SU-DHL-6 (cell line): ENCODE measurements at regions not wholly inside any gene's neighbourhood (a gene's known extent, or its start where the extent isn't known, plus 50 kb on each side); places are given as distances from the start of the nearest gene placed in this dataset.

Source experiments
- H2AFZ ChIP-seq: fragments of 200-600 bp; sonication (generic); 2 replicates; pipeline ENCODE4 v1.6.1; 2014; ENCODE audit warnings: low read depth, mild to moderate bottlenecking, moderate library complexity, mixed read lengths, antibody characterized with exemption, low read length; ENCODE audit not compliant: severe bottlenecking
- H3F3A ChIP-seq: fragments of 200-600 bp; shearing (Covaris generic); 2 replicates; pipeline ENCODE4 v1.6.0; 2016; ENCODE audit warnings: antibody characterized with exemption, mild to moderate bottlenecking; ENCODE audit not compliant: insufficient read depth
- H3K27ac ChIP-seq: fragments of 200-600 bp; sonication (generic); 2 replicates; pipeline ENCODE4 v1.5.1; 2016; ENCODE audit warnings: low read depth, mild to moderate bottlenecking, low read length, moderate library complexity, mixed read lengths
- H3K27me3 ChIP-seq: fragments of 200-600 bp; sonication (generic), shearing (Covaris generic); 2 replicates; pipeline ENCODE4 v1.6.0; 2014; ENCODE audit warnings: mild to moderate bottlenecking, low read length
- H3K36me3 ChIP-seq: fragments of 200-600 bp; sonication (generic); 2 replicates; pipeline ENCODE4 v1.6.1; 2014; ENCODE audit warnings: mild to moderate bottlenecking, low read length, mixed read lengths
- H3K4me2 ChIP-seq: fragments of 300-600, 200-600 bp; shearing (Covaris generic), sonication (generic); 2 replicates; pipeline ENCODE4 v1.6.0; 2014; ENCODE audit warnings: low read length, low read depth, mild to moderate bottlenecking; ENCODE audit not compliant: poor library complexity, severe bottlenecking
- H3K4me3 ChIP-seq: fragments of 200-600 bp; sonication (generic); 2 replicates; pipeline ENCODE4 v1.5.1; 2014; ENCODE audit warnings: antibody characterized with exemption, low read length, mild to moderate bottlenecking, mixed read lengths; ENCODE audit not compliant: insufficient read depth, poor library complexity, severe bottlenecking
- H3K79me2 ChIP-seq: fragments of 200-600 bp; sonication (generic); 2 replicates; pipeline ENCODE4 v1.6.1; 2014; ENCODE audit warnings: mild to moderate bottlenecking, low read length, moderate library complexity; ENCODE audit not compliant: insufficient read depth
- H3K9ac ChIP-seq: fragments of 200-600 bp; sonication (generic); 2 replicates; pipeline ENCODE4 v1.7.0; 2014; ENCODE audit warnings: mild to moderate bottlenecking, low read length
- H3K9me2 ChIP-seq: fragments of 200-600 bp; sonication (generic); replicated peaks from 2 replicates; pipeline ENCODE4 v1.6.1; 2014; ENCODE audit warnings: low read length; ENCODE audit not compliant: insufficient read depth
- H3K9me3 ChIP-seq: fragments of 200-600 bp; sonication (generic); 2 replicates; pipeline ENCODE4 v1.6.1; 2014; ENCODE audit warnings: low read length, mixed read lengths; ENCODE audit not compliant: insufficient read depth
- H4K20me1 ChIP-seq: fragments of 200-600 bp; sonication (generic); 2 replicates; pipeline ENCODE4 v1.6.1; 2014; ENCODE audit warnings: low read depth, mild to moderate bottlenecking, antibody characterized with exemption, low read length, moderate library complexity, mixed read lengths
- CTCF ChIP-seq: fragments of 200-600 bp; sonication (generic); IDR thresholded peaks from one replicate; pipeline ENCODE4 v1.5.1; 2017; ENCODE audit warnings: antibody characterized with exemption, mild to moderate bottlenecking, low read length, moderate library complexity; ENCODE audit not compliant: insufficient read depth, poor library complexity, severe bottlenecking
- EZH2phosphoT487 ChIP-seq: fragments of 200-600 bp; sonication (generic), shearing (Covaris generic); conservative IDR thresholded peaks from 2 replicates; pipeline ENCODE4 v1.6.1; 2018; ENCODE audit warnings: mild to moderate bottlenecking, antibody characterized with exemption, low read length, moderate library complexity, mixed read lengths

DNA sequence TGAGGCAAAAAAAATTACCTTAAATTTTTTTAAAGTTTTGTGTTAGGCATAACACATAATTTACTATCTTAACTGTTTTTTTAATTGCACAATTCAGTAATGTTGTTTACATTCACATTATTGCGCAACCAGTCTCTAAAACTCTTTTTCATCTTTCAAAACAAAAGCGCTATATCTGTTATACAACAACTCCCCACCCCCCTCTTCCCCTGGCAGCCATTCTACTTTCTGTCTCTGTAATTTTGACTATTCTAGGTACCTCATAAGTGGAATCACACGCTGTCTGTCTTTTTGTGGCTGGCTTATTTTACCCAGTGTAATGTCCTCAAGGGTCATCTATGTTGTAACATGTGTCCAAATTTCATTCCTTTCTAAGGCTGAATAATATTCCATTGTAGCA is 241.5 kb upstream of the DMRT1 start:
- Histone ChIP-seq H3F3A (peaks cover 7% of the 10 kb centered on the region; the same call in 1 of the 2 replicates), H3K9me2 (no peaks in the 10 kb centered on the region), H3K27me3 (no peaks in the 10 kb centered on the region), H3K9me3 (no peaks in the 10 kb centered on the region), H4K20me1 (no peaks in the 10 kb centered on the region), H2AFZ (no peak overlapping the region), H3K4me2 (no peak overlapping the region), H3K36me3 (peaks cover 24% of the 10 kb centered on the region), H3K27ac (no peak overlapping the region), H3K9ac (no peak overlapping the region), H3K79me2 (peaks cover 98% of the 10 kb centered on the region), H3K4me3 (no peak overlapping the region)
- no peak for TF ChIP-seq EZH2phosphoT487
- no peak for TF ChIP-seq CTCF

GRCh38 chr9:602716-603115 is 238.8 kb upstream of the DMRT1 start:
- Histone ChIP-seq H3K4me3 (no peak overlapping the region), H3K4me2 (no peak overlapping the region), H4K20me1 (no peaks in the 10 kb centered on the region), H3K9ac (no peak overlapping the region), H3K9me3 (no peaks in the 10 kb centered on the region), H3K36me3 (peaks cover 12% of the 10 kb centered on the region), H3K27ac (no peak overlapping the region), H3F3A (peaks cover 9% of the 10 kb centered on the region; the same call in 1 of the 2 replicates), H3K9me2 (no peaks in the 10 kb centered on the region), H3K27me3 (no peaks in the 10 kb centered on the region), H2AFZ (no peak overlapping the region), H3K79me2 (peaks cover 92% of the 10 kb centered on the region)
- TF ChIP-seq CTCF = no peak

DNA sequence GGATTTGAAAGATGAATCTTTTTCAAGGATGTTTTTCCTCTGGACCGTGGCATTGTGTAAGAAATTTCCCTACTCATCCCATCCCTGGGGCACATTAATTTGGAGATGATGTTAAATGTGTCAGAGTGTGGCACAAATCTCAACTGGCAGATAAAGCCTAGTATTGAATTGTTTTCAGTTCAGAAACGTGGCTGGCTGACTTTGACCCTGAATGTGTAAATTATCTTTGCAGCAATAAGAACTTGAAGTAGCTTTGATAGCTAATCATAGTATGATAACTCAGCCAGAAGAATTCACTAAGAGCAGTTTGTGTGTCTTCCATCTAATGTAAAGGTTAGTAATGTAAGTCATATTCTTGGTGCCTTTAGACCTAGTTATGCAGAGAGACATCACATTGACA is 238.4 kb upstream of the DMRT1 start:
- no peaks in the 10 kb centered on the region for H3K9me3 ChIP-seq
- no peak overlapping the region for H3K27ac ChIP-seq
- H4K20me1 ChIP-seq = no peaks in the 10 kb centered on the region
- H3K27me3 ChIP-seq = no peaks in the 10 kb centered on the region
- no peak overlapping the region for H3K4me3 ChIP-seq
- H3K36me3 ChIP-seq = peaks cover 12% of the 10 kb centered on the region
- H2AFZ ChIP-seq = no peak overlapping the region
- no peak for TF ChIP-seq CTCF
- TF ChIP-seq EZH2phosphoT487 = no peak
- H3K9ac ChIP-seq = no peak overlapping the region
- no peak overlapping the region for H3K4me2 ChIP-seq
- H3K9me2 ChIP-seq = no peaks in the 10 kb centered on the region
- peaks cover 9% of the 10 kb centered on the region; the same call in 1 of the 2 replicates for H3F3A ChIP-seq
- H3K79me2 ChIP-seq = peaks cover 90% of the 10 kb centered on the region

DNA sequence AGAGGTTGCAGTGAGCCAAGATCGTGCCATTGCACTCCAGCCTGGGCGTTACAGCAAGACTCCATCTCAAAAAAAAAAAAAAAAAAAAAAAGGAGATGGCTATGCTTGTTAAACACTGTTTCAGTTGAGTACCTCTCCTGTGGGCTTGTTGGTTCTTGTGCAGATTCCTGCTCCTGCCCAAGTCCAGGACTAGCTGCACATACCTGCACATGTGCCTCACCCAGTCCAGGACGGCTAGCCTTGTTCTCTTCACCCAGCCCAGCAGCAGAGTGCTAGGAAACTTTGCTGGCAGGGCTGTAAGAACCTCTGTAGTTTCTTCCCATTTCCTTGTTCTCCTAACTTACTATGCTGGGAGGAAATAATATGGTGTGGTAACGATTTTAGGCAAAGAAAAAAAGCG is 234.1 kb upstream of the DMRT1 start:
- H3K36me3 ChIP-seq = peaks cover 10% of the 10 kb centered on the region
- H3K27me3 ChIP-seq = no peaks in the 10 kb centered on the region
- H3K79me2 ChIP-seq = peaks cover 87% of the 10 kb centered on the region
- H4K20me1 ChIP-seq = no peaks in the 10 kb centered on the region
- H3K27ac ChIP-seq = no peak overlapping the region
- TF ChIP-seq EZH2phosphoT487 (no peak), CTCF (no peak)
- H3F3A ChIP-seq = peaks cover 47% of the 10 kb centered on the region
- no peaks in the 10 kb centered on the region for H3K9me2 ChIP-seq
- H3K9me3 ChIP-seq = no peaks in the 10 kb centered on the region
- H3K9ac ChIP-seq = no peak overlapping the region
- H3K4me2 ChIP-seq = no peak overlapping the region
- no peak overlapping the region for H3K4me3 ChIP-seq
- no peak overlapping the region for H2AFZ ChIP-seq
